OCI-LY1 (cell line): ENCODE measurements at regions not wholly inside any gene's neighbourhood (a gene's known extent, or its start where the extent isn't known, plus 50 kb on each side); places are given as distances from the start of the nearest gene placed in this dataset.

Experiments used
- EZH2 ChIP-seq: fragments of 200-600 bp; sonication (generic), shearing (Covaris generic); IDR thresholded peaks from 2 replicates; pipeline ENCODE4 v1.8.0; 2017; ENCODE audit warnings: borderline replicate concordance, mixed run types, mild to moderate bottlenecking, antibody characterized with exemption, low read length, moderate library complexity, mixed read lengths
- TF ChIP-seq, protein P1 (sequence below): fragments of 200-600 bp; sonication (generic), shearing (Covaris generic); IDR thresholded peaks from 2 replicates; pipeline ENCODE4 v1.5.1; 2017; ENCODE audit warnings: mild to moderate bottlenecking, antibody characterized with exemption, low read length, moderate library complexity, mixed read lengths

DNA sequence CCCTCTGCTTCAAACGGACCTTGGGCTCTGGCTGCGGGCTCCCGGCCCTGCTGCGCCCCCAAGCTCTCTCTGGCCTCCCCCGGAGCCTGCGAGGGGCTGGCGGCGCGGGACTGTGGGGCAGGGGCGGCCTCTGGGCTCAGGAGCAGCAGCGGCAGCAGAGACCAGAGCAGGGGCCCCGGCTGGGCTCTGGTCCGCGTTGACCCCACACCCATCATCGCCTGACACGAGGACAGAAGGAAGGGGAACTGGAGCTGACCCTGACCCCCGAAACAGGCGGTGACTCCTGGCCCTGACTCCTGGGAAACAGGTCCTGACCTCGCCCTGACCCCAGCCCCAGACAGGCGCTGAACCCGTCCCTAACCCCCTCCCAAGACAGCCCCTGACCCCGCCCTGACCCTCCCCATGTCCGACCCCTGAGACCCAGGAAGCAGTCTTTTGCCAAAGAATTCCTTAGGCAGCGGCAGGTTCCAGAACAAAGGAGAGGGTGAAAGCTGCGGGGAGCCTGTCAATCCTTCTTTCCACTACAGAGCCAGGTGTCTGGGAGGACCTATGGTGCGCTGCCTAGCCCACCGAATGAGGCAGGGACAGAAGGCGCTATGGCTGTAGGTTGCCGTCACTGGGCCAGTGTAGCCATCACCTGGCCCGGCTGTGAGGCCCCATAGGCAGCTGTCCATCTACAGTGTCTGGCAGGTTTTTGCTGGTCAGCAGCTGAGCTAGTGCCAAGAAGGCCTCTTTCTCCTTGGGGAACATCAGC lies 74.7 kb upstream of the SPTLC1 start:
- TF ChIP-seq, protein P1, sequence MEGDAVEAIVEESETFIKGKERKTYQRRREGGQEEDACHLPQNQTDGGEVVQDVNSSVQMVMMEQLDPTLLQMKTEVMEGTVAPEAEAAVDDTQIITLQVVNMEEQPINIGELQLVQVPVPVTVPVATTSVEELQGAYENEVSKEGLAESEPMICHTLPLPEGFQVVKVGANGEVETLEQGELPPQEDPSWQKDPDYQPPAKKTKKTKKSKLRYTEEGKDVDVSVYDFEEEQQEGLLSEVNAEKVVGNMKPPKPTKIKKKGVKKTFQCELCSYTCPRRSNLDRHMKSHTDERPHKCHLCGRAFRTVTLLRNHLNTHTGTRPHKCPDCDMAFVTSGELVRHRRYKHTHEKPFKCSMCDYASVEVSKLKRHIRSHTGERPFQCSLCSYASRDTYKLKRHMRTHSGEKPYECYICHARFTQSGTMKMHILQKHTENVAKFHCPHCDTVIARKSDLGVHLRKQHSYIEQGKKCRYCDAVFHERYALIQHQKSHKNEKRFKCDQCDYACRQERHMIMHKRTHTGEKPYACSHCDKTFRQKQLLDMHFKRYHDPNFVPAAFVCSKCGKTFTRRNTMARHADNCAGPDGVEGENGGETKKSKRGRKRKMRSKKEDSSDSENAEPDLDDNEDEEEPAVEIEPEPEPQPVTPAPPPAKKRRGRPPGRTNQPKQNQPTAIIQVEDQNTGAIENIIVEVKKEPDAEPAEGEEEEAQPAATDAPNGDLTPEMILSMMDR, result no peak
- no peak for TF ChIP-seq EZH2
